ENCODE measurements at regions not wholly inside any gene's neighbourhood (a gene's known extent, or its start where the extent isn't known, plus 50 kb on each side); places are given as distances from the start of the nearest gene placed in this dataset.

- no peaks in the 10 kb centered on the region for H4K20me1 ChIP-seq (ENCODE audit: low read depth, low read length)
- H3K27me3 ChIP-seq (ENCODE audit: low read length): no peaks in the 10 kb centered on the region
- no peak overlapping the region for H3K27ac ChIP-seq (ENCODE audit: low read depth, low read length)
Observed at GRCh38 chr1:34363915-34364314, 187.2 kb downstream of the C1orf94 start.

GRCh38 chr1:34364376-34364775 lies 187.7 kb downstream of the C1orf94 start:
- no peaks in the 10 kb centered on the region for H3K36me3 ChIP-seq (ENCODE audit: low read length)
- no peak overlapping the region for H3K4me3 ChIP-seq (ENCODE audit: insufficient read depth, low read length, poor library complexity, severe bottlenecking)
- H4K20me1 ChIP-seq (ENCODE audit: low read depth, low read length): no peaks in the 10 kb centered on the region
- no peaks in the 10 kb centered on the region for H3K27me3 ChIP-seq (ENCODE audit: low read length)
- H3K9me3 ChIP-seq (ENCODE audit: insufficient read depth, low read length): no peaks in the 10 kb centered on the region
- no peak overlapping the region for H3K4me2 ChIP-seq (ENCODE audit: low read depth, low read length, poor library complexity, severe bottlenecking)
- H3K79me2 ChIP-seq (ENCODE audit: insufficient read depth, low read length): no peaks in the 10 kb centered on the region
- no peaks in the 10 kb centered on the region for H3F3A ChIP-seq (ENCODE audit: insufficient read depth)
- H3K9ac ChIP-seq (ENCODE audit: low read length): no peak overlapping the region
- no peaks in the 10 kb centered on the region for H3K9me2 ChIP-seq (replicated peaks; ENCODE audit: insufficient read depth, low read length)
- no peak overlapping the region for H3K27ac ChIP-seq (ENCODE audit: low read depth, low read length)
- H2AFZ ChIP-seq (ENCODE audit: low read depth, low read length, severe bottlenecking): no peak overlapping the region
- TF ChIP-seq EZH2phosphoT487 (conservative IDR thresholded peaks at IDR 0.05; ENCODE audit: low read length) (no peak), CTCF (IDR thresholded peaks at IDR 0.05; ENCODE audit: insufficient read depth, low read length, poor library complexity, severe bottlenecking) (no peak)

More at GRCh38 chr1:34363915-34364314, 187.2 kb downstream of the C1orf94 start:
- no peak overlapping the region for H3K4me3 ChIP-seq (ENCODE audit: insufficient read depth, low read length, poor library complexity, severe bottlenecking)
- no peak overlapping the region for H3K4me2 ChIP-seq (ENCODE audit: low read depth, low read length, poor library complexity, severe bottlenecking)
- H3K9me2 ChIP-seq (replicated peaks; ENCODE audit: insufficient read depth, low read length): no peaks in the 10 kb centered on the region
- no peaks in the 10 kb centered on the region for H3K36me3 ChIP-seq (ENCODE audit: low read length)
- H2AFZ ChIP-seq (ENCODE audit: low read depth, low read length, severe bottlenecking): no peak overlapping the region
- no peaks in the 10 kb centered on the region for H3K9me3 ChIP-seq (ENCODE audit: insufficient read depth, low read length)
- no peaks in the 10 kb centered on the region for H3K79me2 ChIP-seq (ENCODE audit: insufficient read depth, low read length)
- no peak for TF ChIP-seq EZH2phosphoT487 (conservative IDR thresholded peaks at IDR 0.05; ENCODE audit: low read length)
- no peak overlapping the region for H3K9ac ChIP-seq (ENCODE audit: low read length)
- H3F3A ChIP-seq (ENCODE audit: insufficient read depth): no peaks in the 10 kb centered on the region

GRCh38 chr1:34365295-34365694 lies 188.6 kb downstream of the C1orf94 start:
- no peaks in the 10 kb centered on the region for H3K9me3 ChIP-seq (ENCODE audit: insufficient read depth, low read length)
- H3K4me3 ChIP-seq (ENCODE audit: insufficient read depth, low read length, poor library complexity, severe bottlenecking): no peak overlapping the region
- no peaks in the 10 kb centered on the region for H3K36me3 ChIP-seq (ENCODE audit: low read length)
- H3K9ac ChIP-seq (ENCODE audit: low read length): no peak overlapping the region
- no peaks in the 10 kb centered on the region for H3F3A ChIP-seq (ENCODE audit: insufficient read depth)
- no peaks in the 10 kb centered on the region for H3K27me3 ChIP-seq (ENCODE audit: low read length)
- H3K79me2 ChIP-seq (ENCODE audit: insufficient read depth, low read length): no peaks in the 10 kb centered on the region
- H3K27ac ChIP-seq (ENCODE audit: low read depth, low read length): no peak overlapping the region
- no peaks in the 10 kb centered on the region for H3K9me2 ChIP-seq (replicated peaks; ENCODE audit: insufficient read depth, low read length)
- no peaks in the 10 kb centered on the region for H4K20me1 ChIP-seq (ENCODE audit: low read depth, low read length)
- no peak overlapping the region for H3K4me2 ChIP-seq (ENCODE audit: low read depth, low read length, poor library complexity, severe bottlenecking)
- TF ChIP-seq EZH2phosphoT487 (conservative IDR thresholded peaks at IDR 0.05; ENCODE audit: low read length) (no peak), CTCF (IDR thresholded peaks at IDR 0.05; ENCODE audit: insufficient read depth, low read length, poor library complexity, severe bottlenecking) (no peak)
- no peak overlapping the region for H2AFZ ChIP-seq (ENCODE audit: low read depth, low read length, severe bottlenecking)

- H3K27me3 ChIP-seq (ENCODE audit: low read length): no peaks in the 10 kb centered on the region
- H3K9me3 ChIP-seq (ENCODE audit: insufficient read depth, low read length): no peaks in the 10 kb centered on the region
- H3F3A ChIP-seq (ENCODE audit: insufficient read depth): no peaks in the 10 kb centered on the region
- no peak overlapping the region for H3K9ac ChIP-seq (ENCODE audit: low read length)
- no peak overlapping the region for H3K27ac ChIP-seq (ENCODE audit: low read depth, low read length)
- TF ChIP-seq CTCF (IDR thresholded peaks at IDR 0.05; ENCODE audit: insufficient read depth, low read length, poor library complexity, severe bottlenecking): no peak
- no peak for TF ChIP-seq EZH2phosphoT487 (conservative IDR thresholded peaks at IDR 0.05; ENCODE audit: low read length)
- H3K4me3 ChIP-seq (ENCODE audit: insufficient read depth, low read length, poor library complexity, severe bottlenecking): no peak overlapping the region
- no peaks in the 10 kb centered on the region for H4K20me1 ChIP-seq (ENCODE audit: low read depth, low read length)
- no peaks in the 10 kb centered on the region for H3K79me2 ChIP-seq (ENCODE audit: insufficient read depth, low read length)
- no peak overlapping the region for H3K4me2 ChIP-seq (ENCODE audit: low read depth, low read length, poor library complexity, severe bottlenecking)
- no peak overlapping the region for H2AFZ ChIP-seq (ENCODE audit: low read depth, low read length, severe bottlenecking)
- H3K36me3 ChIP-seq (ENCODE audit: low read length): no peaks in the 10 kb centered on the region
- no peaks in the 10 kb centered on the region for H3K9me2 ChIP-seq (replicated peaks; ENCODE audit: insufficient read depth, low read length)
Observed at GRCh38 chr1:34366875-34367624, 190.3 kb downstream of the C1orf94 start.

All from SU-DHL-6 (cell line).